Retinal pigment epithelial cell (primary cell): ENCODE measurements at regions not wholly inside any gene's neighbourhood (a gene's known extent, or its start where the extent isn't known, plus 50 kb on each side); places are given as distances from the start of the nearest gene placed in this dataset.
"Not testable (repeated sequence)": the region's sequence is repeated elsewhere in the genome, so short reads cannot be mapped to it uniquely, and the experiment has no call there.

Experiments used
- DNase-seq: peaks from one replicate; pipeline ENCODE4 v3.0.0-alpha.2; 2010; ENCODE audit warnings: low read depth
- H3K4me3 ChIP-seq: 2 replicates; pipeline ENCODE4 v1.5.1; 2011; ENCODE audit warnings: mild to moderate bottlenecking, low read length, control low read depth, moderate library complexity
- TF ChIP-seq, protein P1 (sequence below): conservative IDR thresholded peaks from 2 replicates; pipeline ENCODE4 v1.5.1; 2011; ENCODE audit warnings: low read depth, low read length, control low read depth, inconsistent platforms

DNA sequence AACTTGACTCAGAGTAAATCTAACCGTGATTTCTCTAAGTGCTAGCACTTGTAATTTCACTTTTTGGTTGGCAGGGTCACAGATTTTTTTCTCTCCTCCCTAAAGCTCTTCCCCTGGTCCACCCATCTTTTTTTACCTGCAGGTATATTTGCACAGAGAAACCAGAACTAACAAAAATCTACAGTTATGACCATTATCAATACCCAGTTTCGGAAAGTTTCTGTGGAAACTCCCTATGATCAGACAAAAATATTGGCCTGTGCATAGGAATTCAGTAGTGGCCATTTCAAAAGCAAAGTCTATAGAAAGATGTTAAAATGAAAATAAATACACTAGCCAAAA, 62.4 kb upstream of the ATF7IP2 start:
- no peak for DNase-seq
- no peak overlapping the region for H3K4me3 ChIP-seq
- TF ChIP-seq, protein P1, sequence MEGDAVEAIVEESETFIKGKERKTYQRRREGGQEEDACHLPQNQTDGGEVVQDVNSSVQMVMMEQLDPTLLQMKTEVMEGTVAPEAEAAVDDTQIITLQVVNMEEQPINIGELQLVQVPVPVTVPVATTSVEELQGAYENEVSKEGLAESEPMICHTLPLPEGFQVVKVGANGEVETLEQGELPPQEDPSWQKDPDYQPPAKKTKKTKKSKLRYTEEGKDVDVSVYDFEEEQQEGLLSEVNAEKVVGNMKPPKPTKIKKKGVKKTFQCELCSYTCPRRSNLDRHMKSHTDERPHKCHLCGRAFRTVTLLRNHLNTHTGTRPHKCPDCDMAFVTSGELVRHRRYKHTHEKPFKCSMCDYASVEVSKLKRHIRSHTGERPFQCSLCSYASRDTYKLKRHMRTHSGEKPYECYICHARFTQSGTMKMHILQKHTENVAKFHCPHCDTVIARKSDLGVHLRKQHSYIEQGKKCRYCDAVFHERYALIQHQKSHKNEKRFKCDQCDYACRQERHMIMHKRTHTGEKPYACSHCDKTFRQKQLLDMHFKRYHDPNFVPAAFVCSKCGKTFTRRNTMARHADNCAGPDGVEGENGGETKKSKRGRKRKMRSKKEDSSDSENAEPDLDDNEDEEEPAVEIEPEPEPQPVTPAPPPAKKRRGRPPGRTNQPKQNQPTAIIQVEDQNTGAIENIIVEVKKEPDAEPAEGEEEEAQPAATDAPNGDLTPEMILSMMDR, result no peak

GRCh38 chr16:10324210-10324609, 61.7 kb upstream of the ATF7IP2 start:
- no peak for DNase-seq
- TF ChIP-seq, protein P1, result no peak
- no peak overlapping the region for H3K4me3 ChIP-seq

- DNase-seq, result no peak
- H3K4me3 ChIP-seq, result no peak overlapping the region
- TF ChIP-seq, protein P1, result no peak
These were observed 59.9 kb upstream of the ATF7IP2 start for GRCh38 chr16:10325783-10326543.

DNA sequence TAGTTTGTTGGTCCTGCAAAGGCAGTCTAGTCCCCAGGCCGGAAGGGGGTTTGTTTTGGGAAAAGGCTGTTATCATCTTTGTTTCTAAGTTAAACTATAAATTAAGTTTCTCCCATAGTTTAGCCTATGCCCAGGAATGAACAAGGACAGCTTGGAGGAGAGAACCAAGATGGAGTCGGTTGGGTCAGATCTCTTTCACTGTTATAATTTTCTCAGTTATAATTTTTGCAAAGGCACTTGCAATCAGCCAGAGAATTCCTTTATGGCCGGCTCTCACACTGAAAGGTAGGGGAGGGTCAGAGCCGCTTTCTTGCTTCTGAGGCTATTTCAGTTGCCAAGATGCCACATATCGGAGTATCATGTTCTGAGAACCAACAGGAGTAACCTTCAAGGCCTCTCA, 59.2 kb upstream of the ATF7IP2 start:
- DNase-seq, result no peak
- TF ChIP-seq, protein P1, result no peak
- H3K4me3 ChIP-seq, result no peak overlapping the region

DNA sequence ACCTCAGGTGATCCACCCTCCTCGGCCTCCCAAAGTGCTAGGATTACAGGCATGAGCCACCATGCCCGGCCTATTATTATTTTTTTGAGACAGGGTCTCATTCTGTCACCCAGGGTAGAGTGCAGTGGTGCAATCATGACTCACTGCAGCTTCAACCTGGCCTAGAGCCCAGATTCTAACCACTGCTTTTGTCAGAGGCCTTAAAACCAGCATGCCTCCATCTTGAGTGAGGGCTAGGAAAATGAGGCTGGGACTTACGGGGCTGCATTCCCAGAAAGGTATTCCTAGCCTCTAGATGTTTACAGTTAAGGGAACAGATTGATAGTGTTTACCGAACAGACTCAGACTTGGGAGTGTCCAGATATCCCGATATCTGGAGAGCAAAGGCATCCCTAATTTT, 57.6 kb upstream of the ATF7IP2 start:
- not testable (repeated sequence) for H3K4me3 ChIP-seq

GRCh38 chr16:10332241-10332640, 53.6 kb upstream of the ATF7IP2 start:
- no peak for DNase-seq
- no peak overlapping the region for H3K4me3 ChIP-seq
- TF ChIP-seq, protein P1, result no peak

More for the DNA sequence above, 57.6 kb upstream of the ATF7IP2 start:
- DNase-seq, result peak; percentile 63

- no peak overlapping the region for H3K4me3 ChIP-seq
- TF ChIP-seq, protein P1, result no peak
- DNase-seq, result no peak
These were observed 53.1 kb upstream of the ATF7IP2 start for GRCh38 chr16:10332775-10333174.
